ENCODE measurements at regions not wholly inside any gene's neighbourhood (a gene's known extent, or its start where the extent isn't known, plus 50 kb on each side); places are given as distances from the start of the nearest gene placed in this dataset.

DNA sequence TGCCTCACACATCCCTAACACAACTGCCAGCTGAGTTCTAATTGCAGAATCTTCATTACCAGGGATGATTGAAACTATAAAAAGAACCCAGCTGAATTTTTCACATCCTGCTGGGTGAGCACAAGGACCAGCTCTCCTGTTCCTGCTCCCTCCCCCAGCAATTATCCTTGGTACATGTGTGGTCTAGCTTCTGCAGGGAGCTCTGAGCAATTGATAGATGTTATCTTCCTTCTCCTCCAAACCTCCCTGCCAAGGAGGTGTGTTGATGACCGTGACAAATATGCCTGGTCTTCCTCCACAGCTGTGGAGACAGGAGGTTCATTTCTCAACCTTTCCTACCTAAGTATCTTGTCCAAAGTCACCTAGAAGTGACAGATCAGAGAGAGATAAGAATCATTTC, 65.3 kb upstream of the MAN1A2 start:
- TF ChIP-seq ZNF8 (CRISPR knock-in tag; IDR thresholded peaks at IDR 0.05): no peak
- TF ChIP-seq, protein P1, sequence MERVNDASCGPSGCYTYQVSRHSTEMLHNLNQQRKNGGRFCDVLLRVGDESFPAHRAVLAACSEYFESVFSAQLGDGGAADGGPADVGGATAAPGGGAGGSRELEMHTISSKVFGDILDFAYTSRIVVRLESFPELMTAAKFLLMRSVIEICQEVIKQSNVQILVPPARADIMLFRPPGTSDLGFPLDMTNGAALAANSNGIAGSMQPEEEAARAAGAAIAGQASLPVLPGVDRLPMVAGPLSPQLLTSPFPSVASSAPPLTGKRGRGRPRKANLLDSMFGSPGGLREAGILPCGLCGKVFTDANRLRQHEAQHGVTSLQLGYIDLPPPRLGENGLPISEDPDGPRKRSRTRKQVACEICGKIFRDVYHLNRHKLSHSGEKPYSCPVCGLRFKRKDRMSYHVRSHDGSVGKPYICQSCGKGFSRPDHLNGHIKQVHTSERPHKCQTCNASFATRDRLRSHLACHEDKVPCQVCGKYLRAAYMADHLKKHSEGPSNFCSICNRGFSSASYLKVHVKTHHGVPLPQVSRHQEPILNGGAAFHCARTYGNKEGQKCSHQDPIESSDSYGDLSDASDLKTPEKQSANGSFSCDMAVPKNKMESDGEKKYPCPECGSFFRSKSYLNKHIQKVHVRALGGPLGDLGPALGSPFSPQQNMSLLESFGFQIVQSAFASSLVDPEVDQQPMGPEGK (CRISPR knock-in tag; IDR thresholded peaks at IDR 0.05; ENCODE audit: borderline replicate concordance): no peak
